Spleen (tissue), 7 donors: ENCODE measurements at regions not wholly inside any gene's neighbourhood (a gene's known extent, or its start where the extent isn't known, plus 50 kb on each side); places are given as distances from the start of the nearest gene placed in this dataset.

Experiments
- CTCF ChIP-seq, 11 experiments: fragments of 200-600 bp in 7 of 11; fragments of 450-650 bp in 4 of 11; sonication (generic) in 4 of 11; IDR thresholded peaks in 8 of 11; conservative IDR thresholded peaks in 3 of 11; 1 replicate in 7 of 11; 2 replicates in 4 of 11; pipeline versions ENCODE4 v1.4.0 to v1.8.0; 2016 to 2021; ENCODE audit warnings: antibody characterized with exemption in 11 of 11, inconsistent platforms in 4 of 11, mild to moderate bottlenecking in 1 of 11
- POLR2A ChIP-seq, 3 donors: fragments of 450-650 bp; IDR thresholded peaks; one replicate each; pipeline ENCODE4 v1.5.1; 2017; ENCODE audit warnings: antibody characterized with exemption in 3 of 3, mild to moderate bottlenecking in 1 of 3
- donor health status: DM: no; HTN: no; CAD: no; lungs with moderate emphysema.
- donor health status: DM: no; HTN: no; CAD: no.
- donor health status: DM: no; HTN: no; CAD: no.

GRCh38 chr20:11328839-11329238 is 588.9 kb upstream of the BTBD3 start:
- TF ChIP-seq POLR2A (IDR thresholded peaks at IDR 0.05), result no peak
- TF ChIP-seq CTCF (IDR thresholded peaks at IDR 0.05 in 8 of 11, conservative IDR thresholded peaks at IDR 0.05 in 3 of 11), result no peak
